ENCODE measurements at regions not wholly inside any gene's neighbourhood (a gene's known extent, or its start where the extent isn't known, plus 50 kb on each side); places are given as distances from the start of the nearest gene placed in this dataset.

GRCh38 chr12:65649126-65649525, 175.2 kb upstream of the HMGA2 start:
- peak; percentile 91 for DNase-seq (ENCODE audit: low spot score)
- peak; percentile 95 for FAIRE-seq

GRCh38 chr12:65651060-65651459, 173.2 kb upstream of the HMGA2 start:
- DNase-seq (ENCODE audit: low spot score), result no peak

GRCh38 chr12:65653321-65653720, 171.0 kb upstream of the HMGA2 start:
- FAIRE-seq, result no peak
- DNase-seq (ENCODE audit: low spot score), result no peak

More at GRCh38 chr12:65651060-65651459, 173.2 kb upstream of the HMGA2 start:
- no peak for FAIRE-seq

- FAIRE-seq (no peak), DNase-seq (ENCODE audit: low spot score) (no peak)
These were observed 170.2 kb upstream of the HMGA2 start for GRCh38 chr12:65653946-65654629.

- FAIRE-seq, result no peak
- no peak for DNase-seq (ENCODE audit: low spot score)
These were observed 169.2 kb upstream of the HMGA2 start for GRCh38 chr12:65655074-65655493.

- no peak for FAIRE-seq
- no peak for DNase-seq (ENCODE audit: low spot score)
These were observed 168.0 kb upstream of the HMGA2 start for GRCh38 chr12:65656156-65656882.

- peak; percentile 99 for FAIRE-seq
- DNase-seq (ENCODE audit: low spot score), result peak; percentile 95
These were observed 167.4 kb upstream of the HMGA2 start for GRCh38 chr12:65656891-65657351.

GRCh38 chr12:65657635-65658034, 166.6 kb upstream of the HMGA2 start:
- no peak for FAIRE-seq
- no peak for DNase-seq (ENCODE audit: low spot score)

- DNase-seq (ENCODE audit: low spot score) (no peak), FAIRE-seq (no peak)
These were observed 165.9 kb upstream of the HMGA2 start for GRCh38 chr12:65658360-65658759.

GRCh38 chr12:65659681-65660080, 164.6 kb upstream of the HMGA2 start:
- no peak for DNase-seq (ENCODE audit: low spot score)
- FAIRE-seq, result no peak

- FAIRE-seq, result no peak
- DNase-seq (ENCODE audit: low spot score), result no peak
These were observed 164.2 kb upstream of the HMGA2 start for GRCh38 chr12:65660096-65660495.

GRCh38 chr12:65660836-65661235, 163.4 kb upstream of the HMGA2 start:
- no peak for FAIRE-seq
- DNase-seq (ENCODE audit: low spot score), result no peak

- FAIRE-seq (no peak), DNase-seq (ENCODE audit: low spot score) (no peak)
These were observed 161.7 kb upstream of the HMGA2 start for GRCh38 chr12:65662590-65662989.

- DNase-seq (ENCODE audit: low spot score), result no peak
- no peak for FAIRE-seq
These were observed 161.2 kb upstream of the HMGA2 start for GRCh38 chr12:65663097-65663496.

- no peak for FAIRE-seq
- no peak for DNase-seq (ENCODE audit: low spot score)
These were observed 160.6 kb upstream of the HMGA2 start for GRCh38 chr12:65663648-65664047.

- FAIRE-seq (no peak), DNase-seq (ENCODE audit: low spot score) (no peak)
These were observed 159.5 kb upstream of the HMGA2 start for GRCh38 chr12:65664715-65665250.

GRCh38 chr12:65665817-65666216, 158.5 kb upstream of the HMGA2 start:
- no peak for FAIRE-seq

GRCh38 chr12:65666876-65667275, 157.4 kb upstream of the HMGA2 start:
- FAIRE-seq (no peak), DNase-seq (ENCODE audit: low spot score) (peak; percentile 37)

More at GRCh38 chr12:65665817-65666216, 158.5 kb upstream of the HMGA2 start:
- DNase-seq (ENCODE audit: low spot score), result no peak

GRCh38 chr12:65667932-65668331, 156.4 kb upstream of the HMGA2 start:
- FAIRE-seq, result no peak
- DNase-seq (ENCODE audit: low spot score), result no peak

GRCh38 chr12:65668981-65669695, 155.1 kb upstream of the HMGA2 start:
- DNase-seq (ENCODE audit: low spot score), result no peak

GRCh38 chr12:65670775-65671174, 153.5 kb upstream of the HMGA2 start:
- DNase-seq (ENCODE audit: low spot score) (peak; percentile 67), FAIRE-seq (peak; percentile 4)

More at GRCh38 chr12:65668981-65669695, 155.1 kb upstream of the HMGA2 start:
- FAIRE-seq, result no peak

- no peak for DNase-seq (ENCODE audit: low spot score)
- no peak for FAIRE-seq
These were observed 151.8 kb upstream of the HMGA2 start for GRCh38 chr12:65672441-65672840.

Data from RCC 7860 (cell line).